HFF-Myc (cell line): ENCODE measurements at regions not wholly inside any gene's neighbourhood (a gene's known extent, or its start where the extent isn't known, plus 50 kb on each side); places are given as distances from the start of the nearest gene placed in this dataset.

Experiments
- DNase-seq: peaks from one replicate; pipeline ENCODE4 v3.0.0-alpha.2; 2011; ENCODE audit warnings: low read depth; ENCODE audit errors: extremely low read depth
- H3K4me3 ChIP-seq: replicated peaks from 2 replicates; pipeline ENCODE4 v1.5.1; 2011; ENCODE audit warnings: low read depth, mild to moderate bottlenecking, control low read depth, low read length
- CTCF ChIP-seq: IDR thresholded peaks from 2 replicates; pipeline ENCODE4 v1.5.1; 2012; ENCODE audit warnings: mild to moderate bottlenecking, low read depth, low read length, control low read depth; ENCODE audit errors: missing control alignments

- H3K4me3 ChIP-seq, result no peak overlapping the region
- no peak for DNase-seq
- TF ChIP-seq CTCF, result no peak
Measured at GRCh38 chr10:131676046-131676799, 224.6 kb upstream of the PPP2R2D start.

- no peak for TF ChIP-seq CTCF
- no peak for DNase-seq
- H3K4me3 ChIP-seq, result no peak overlapping the region
Measured at GRCh38 chr10:131676800-131677421, 223.9 kb upstream of the PPP2R2D start.

GRCh38 chr10:131677671-131678070 lies 223.1 kb upstream of the PPP2R2D start:
- no peak for TF ChIP-seq CTCF
- DNase-seq, result no peak
- no peak overlapping the region for H3K4me3 ChIP-seq

GRCh38 chr10:131678171-131678570 lies 222.6 kb upstream of the PPP2R2D start:
- no peak overlapping the region for H3K4me3 ChIP-seq
- TF ChIP-seq CTCF, result no peak
- no peak for DNase-seq

GRCh38 chr10:131678613-131679012 lies 222.2 kb upstream of the PPP2R2D start:
- no peak for TF ChIP-seq CTCF
- DNase-seq, result no peak
- no peak overlapping the region for H3K4me3 ChIP-seq

GRCh38 chr10:131679926-131680325 lies 220.9 kb upstream of the PPP2R2D start:
- DNase-seq, result no peak
- H3K4me3 ChIP-seq, result no peak overlapping the region
- no peak for TF ChIP-seq CTCF
